Dermis microvascular lymphatic vessel endothelial cell (primary cell): ENCODE measurements at regions not wholly inside any gene's neighbourhood (a gene's known extent, or its start where the extent isn't known, plus 50 kb on each side); places are given as distances from the start of the nearest gene placed in this dataset.

ENCODE experiments used
- DNase-seq, 2 donors: peaks; one replicate each; pipeline versions ENCODE4 v3.0.0 to v3.0.0-alpha.2; 2010; ENCODE audit warnings: low read depth in 2 of 2

- DNase-seq, result no peak
Observed at GRCh38 chr5:125004009-125004408, 257.6 kb upstream of the ZNF608 start.

DNA sequence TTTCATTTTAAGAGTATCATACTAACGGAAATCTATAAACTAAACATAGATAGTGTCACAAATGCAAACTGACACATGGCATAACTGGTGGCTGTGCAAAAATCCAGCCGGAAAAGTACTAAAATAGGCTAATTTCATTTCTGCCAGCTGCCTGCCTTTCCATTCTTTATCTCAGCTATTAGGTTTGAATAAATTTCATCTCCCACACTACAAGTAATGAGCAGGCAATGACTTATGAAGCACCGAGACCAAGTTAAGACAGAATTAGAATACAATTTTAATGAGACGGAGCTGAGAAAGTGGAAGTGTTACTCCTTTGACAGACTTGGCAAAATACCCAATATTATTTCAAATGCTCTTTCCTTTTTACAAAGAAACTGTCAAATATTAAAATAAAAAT lies 258.8 kb upstream of the ZNF608 start:
- DNase-seq, result no peak

DNA sequence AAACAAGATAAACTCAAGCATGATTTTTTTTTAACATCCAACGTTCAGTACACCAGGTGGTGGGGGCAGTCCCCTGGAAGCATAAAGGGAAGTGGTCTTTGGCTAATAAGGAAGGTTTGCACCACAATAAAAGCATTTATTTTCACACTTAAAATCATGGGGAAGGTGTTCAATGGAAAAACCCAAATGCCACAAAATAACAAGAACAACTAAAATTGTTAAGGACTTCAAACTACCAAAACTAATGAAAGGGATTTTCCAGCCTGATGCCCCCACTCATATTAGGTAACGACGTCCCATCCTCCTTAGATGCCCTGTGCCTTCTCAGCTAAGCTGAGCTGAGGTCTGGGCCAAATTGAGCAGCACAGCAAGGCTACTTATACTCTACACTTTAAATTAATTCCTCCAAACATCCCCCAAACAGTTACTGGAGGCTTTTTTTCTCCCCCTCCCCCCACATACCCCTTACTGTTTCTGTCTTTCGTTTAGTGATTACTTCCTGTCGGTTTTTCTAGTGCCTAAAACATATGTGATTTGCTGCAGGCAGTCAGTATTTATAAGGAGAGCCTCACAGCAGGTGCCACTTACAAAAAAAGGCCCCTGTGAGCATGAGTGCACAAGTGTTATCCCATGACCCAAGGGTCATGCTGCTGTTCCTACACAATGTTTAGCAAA lies 259.7 kb upstream of the ZNF608 start:
- DNase-seq, result peak in 1 of 2 donors; percentile 14

- no peak for DNase-seq
Observed at GRCh38 chr5:125010356-125010755, 263.9 kb upstream of the ZNF608 start.

DNA sequence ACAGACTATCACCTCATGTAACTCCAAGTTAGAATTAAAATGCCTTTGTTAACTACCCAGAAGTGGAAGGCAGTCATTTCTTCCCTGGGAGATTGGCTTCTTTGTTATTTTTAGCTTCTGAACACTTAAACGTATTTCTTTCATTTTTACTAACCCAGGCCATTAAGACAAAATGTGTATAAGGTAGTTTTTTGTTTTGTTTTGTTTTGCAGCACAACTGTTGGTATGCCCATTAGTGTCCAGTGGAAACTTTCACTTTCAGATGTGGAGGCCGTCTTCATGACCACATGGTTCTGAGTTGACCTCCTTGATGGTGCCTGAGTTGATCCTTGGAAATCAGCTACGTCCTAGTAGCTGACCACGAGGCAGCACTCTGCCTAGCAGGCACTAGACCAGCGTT lies 264.6 kb upstream of the ZNF608 start:
- no peak for DNase-seq

DNA sequence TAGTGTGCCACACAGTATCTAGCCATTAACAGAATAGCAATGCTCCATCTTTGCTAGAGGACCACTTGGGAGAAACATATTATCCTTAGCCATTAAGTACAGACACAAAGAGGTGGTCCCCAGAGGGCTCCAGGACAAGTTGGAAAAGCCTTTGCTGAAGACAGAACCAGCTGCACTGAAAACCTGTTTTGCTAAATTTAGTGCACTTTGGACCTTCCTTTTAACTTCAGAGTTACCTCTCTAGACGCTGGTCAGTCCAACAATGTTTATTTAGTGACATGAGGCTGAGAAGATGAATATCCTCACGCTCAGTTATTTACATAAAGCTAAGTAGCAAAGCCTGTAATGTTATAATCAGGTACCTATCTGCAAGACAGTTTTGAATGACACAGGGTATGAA lies 265.0 kb upstream of the ZNF608 start:
- no peak for DNase-seq

DNA sequence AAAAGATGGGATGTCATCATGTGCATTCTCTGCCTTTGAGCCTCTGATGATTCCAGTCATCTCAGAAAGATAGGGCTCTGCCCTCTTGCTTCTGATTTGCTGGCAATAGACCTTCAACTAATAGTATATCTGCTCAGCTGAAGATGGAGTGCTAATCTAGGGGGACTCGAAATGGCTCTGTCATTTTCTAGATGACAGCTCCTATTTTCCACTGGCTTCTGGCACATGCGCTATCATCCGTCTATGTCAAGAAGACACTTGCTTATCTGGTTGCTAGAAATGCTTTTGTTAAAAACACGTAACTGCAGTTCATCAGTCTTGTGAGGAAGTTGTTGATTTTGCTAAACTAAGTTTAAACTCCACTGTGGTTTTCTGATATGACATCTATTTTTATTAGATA lies 265.5 kb upstream of the ZNF608 start:
- DNase-seq, result no peak

- DNase-seq, result no peak
Observed at GRCh38 chr5:125012727-125013451, 266.4 kb upstream of the ZNF608 start.

DNA sequence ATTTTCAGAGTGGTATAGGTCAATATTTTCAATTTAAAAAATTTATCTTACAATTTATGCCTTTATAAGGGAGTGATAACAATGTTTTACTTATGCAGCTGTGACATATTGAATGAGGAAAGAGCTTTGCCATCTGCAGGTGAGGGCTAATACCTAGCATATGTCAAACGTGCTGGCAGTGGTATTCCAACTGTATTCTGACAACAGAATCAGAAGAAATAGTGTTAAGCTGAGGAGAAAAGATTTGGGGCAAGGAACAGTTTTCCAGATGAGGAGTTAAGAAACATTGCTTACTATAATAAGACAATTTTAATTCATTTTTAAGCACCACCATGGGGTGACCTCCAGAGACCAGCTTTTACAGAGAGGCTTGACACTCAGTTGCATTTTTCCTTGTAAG lies 267.8 kb upstream of the ZNF608 start:
- no peak for DNase-seq

GRCh38 chr5:125017796-125018195 lies 271.4 kb upstream of the ZNF608 start:
- DNase-seq, result no peak

DNA sequence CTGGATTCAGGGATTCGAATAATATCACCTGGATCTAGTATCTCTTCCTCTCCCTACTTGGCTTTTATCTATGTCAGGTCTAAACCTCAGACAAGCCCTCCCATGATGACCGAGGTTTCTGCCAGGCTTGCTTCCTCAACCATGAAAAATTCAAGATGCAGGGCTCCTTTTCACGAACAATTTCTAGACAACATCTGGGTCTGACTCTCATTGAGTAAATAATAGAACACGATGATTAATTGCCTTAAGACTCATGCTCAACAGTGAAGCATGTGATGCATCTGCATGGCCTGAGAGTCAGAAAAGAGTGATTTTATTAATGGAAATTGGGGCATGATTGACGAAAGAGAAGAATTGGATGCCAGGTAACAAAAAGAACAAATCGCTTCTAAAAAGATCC lies 277.2 kb upstream of the ZNF608 start:
- no peak for DNase-seq

DNA sequence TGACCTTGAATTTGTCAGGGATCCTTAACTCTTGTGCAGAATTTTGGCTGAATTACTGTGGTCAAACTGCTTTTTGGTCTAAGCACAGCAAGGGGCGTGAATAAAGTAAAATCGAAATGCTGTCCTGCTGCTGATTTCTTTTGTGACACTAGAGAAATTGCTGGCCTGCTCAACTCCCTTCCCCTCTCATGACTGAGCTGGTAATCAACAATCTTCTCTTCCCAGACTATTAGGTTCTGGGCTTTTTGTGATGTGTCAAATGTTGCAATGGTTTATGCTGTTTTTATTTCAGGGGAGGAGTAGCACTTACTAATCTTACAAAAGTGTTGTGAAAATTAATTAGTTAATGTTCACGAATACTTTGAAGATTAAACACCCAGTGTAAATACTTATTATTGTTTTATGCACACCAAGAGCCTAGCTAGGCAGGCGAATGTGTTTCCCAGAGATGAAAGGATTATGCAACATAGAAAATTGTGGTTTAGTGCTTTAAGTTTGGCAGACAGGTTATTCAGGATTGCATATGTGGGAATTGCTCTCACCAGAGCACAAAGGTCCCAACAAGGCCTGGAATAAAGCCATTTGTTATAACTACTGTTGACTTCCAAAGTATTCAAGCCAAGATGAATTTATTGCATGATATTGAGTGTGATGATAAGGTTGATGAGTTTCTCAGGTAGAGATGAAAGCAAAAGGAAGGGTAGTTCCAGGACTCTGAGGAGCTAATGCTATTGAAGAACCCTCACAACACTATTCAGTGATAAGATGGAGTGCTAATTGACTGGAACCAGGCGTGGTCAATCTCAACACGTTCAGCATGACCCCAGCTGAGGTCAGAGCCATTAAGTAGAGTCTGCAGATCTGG lies 280.7 kb upstream of the ZNF608 start:
- no peak for DNase-seq

GRCh38 chr5:125032286-125032685 lies 285.8 kb upstream of the ZNF608 start:
- peak in 1 of 2 donors; percentile 45 for DNase-seq

DNA sequence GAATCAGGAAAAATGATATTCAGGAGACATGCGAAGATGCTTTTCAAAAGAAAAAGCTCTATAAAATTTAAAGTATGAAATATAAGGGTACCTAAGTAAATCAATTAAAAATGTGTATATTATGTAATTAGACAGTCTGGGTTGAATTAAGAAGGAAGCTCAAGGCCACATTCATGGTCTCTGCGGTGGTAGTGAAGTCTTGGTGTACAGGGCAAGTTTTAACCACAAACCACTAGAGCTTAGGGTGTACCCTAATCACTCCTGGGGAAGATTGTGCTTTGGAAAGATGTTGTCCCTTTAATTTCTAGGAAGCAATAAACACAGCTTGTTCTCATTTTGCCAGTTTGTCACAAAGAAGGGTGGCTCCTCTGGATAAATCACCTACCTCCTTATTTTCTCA lies 287.2 kb upstream of the ZNF608 start:
- no peak for DNase-seq

DNA sequence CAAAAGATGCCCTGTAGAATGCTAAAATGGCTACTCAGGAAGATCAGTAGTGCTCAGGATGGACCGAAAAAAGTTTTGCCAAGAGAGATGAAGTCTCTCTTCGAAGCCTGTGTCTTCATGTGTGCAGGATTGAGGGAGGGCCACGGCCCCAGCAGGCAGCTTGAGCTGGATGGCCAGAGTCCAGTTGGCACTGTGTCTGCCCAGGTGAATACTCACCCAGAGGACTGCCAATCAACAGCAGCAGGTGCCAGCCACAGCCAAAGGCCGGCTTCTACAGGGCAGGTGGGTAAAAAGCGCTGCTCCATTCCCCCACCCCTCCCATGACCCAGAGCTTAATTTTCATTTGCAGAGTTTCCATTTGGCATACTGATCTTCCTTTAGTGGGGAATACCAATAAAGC lies 287.9 kb upstream of the ZNF608 start:
- DNase-seq, result no peak

- DNase-seq, result no peak
Observed at GRCh38 chr5:125036494-125036893, 290.1 kb upstream of the ZNF608 start.

GRCh38 chr5:125037020-125037419 lies 290.6 kb upstream of the ZNF608 start:
- no peak for DNase-seq

DNA sequence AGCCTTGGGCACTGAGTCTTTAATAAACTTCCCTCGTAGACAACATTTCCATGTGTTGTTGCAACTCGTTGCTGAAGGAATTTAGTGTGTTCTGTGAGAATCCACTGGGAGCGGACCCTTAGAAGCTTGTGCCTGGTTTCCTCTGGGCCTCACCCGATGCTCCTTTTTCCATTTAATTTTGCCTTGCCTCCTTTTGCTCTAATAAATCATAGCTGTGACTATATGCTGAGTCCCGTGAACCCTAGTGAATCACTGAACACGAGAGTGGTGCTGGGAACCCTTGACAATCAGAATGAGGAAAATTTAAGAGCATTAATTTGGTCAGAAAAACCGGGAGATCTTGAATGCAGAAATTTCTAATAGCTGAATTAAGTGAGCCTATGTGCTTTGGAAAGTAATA lies 291.1 kb upstream of the ZNF608 start:
- no peak for DNase-seq

- DNase-seq, result no peak
Observed at GRCh38 chr5:125038477-125038876, 292.0 kb upstream of the ZNF608 start.

GRCh38 chr5:125041798-125042197 lies 295.4 kb upstream of the ZNF608 start:
- no peak for DNase-seq

- peak in 1 of 2 donors; percentile 9 for DNase-seq
Observed at GRCh38 chr5:125042261-125042890, 295.9 kb upstream of the ZNF608 start.
